Erythroblast (primary cell): ENCODE measurements at regions not wholly inside any gene's neighbourhood (a gene's known extent, or its start where the extent isn't known, plus 50 kb on each side); places are given as distances from the start of the nearest gene placed in this dataset.

ENCODE experiments used
- DNase-seq, 2 experiments: peaks; one replicate each; lab custom pipeline; 2025; lab: John Stamatoyannopoulos, UW
- GATA1 ChIP-seq: IDR thresholded peaks from 2 replicates; pipeline ENCODE4 v1.6.1; 2011; ENCODE audit warnings: low read depth, mild to moderate bottlenecking, control low read depth, low read length, moderate library complexity
- POLR2A ChIP-seq: IDR thresholded peaks from 2 replicates; pipeline ENCODE4 v1.6.1; 2011; ENCODE audit warnings: mild to moderate bottlenecking, low read length

DNA sequence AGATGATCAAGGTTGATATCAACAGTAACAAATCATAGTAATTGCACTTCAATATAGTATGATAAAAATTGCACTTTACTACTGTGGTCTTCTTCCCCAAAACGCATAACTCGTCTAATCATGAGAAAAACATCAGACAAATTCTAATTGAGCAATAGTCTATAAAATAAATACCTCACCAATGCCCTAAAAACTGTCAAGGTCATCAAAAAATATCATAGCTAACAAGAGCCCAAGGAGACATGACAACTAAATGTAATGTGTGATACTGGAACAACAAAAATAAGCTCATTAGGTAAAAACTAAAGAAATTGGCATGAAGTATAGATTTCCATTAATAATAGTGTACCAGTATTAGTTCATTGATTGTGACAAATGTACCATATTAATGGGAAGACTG, 85.6 kb upstream of the LRRC3B start:
- DNase-seq = no peak
- TF ChIP-seq GATA1 = no peak
- no peak for TF ChIP-seq POLR2A

- TF ChIP-seq POLR2A (no peak), GATA1 (no peak)
- DNase-seq = no peak
Measured at GRCh38 chr3:26550413-26550812, 72.2 kb upstream of the LRRC3B start.

DNA sequence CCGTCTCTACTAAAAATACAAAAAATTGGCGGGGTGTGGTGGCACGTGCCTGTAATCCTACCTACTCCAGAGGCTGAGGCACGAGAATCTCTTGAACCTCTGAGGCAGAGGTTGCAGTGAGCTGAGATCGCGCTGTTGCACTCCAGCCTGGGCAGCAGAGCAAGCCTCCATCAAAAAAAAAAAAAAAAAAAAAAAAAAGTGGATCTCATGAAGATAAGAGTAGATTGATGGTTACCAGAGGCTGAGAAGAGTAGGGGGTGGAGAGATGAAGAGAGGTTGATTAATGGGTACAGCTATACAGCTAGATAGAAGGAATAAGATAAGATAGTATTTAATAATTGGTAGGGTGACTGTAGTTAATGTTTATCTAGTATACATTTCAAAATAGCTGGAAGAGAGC, 65.9 kb upstream of the LRRC3B start:
- TF ChIP-seq POLR2A (no peak), GATA1 (no peak)
- DNase-seq = no peak

DNA sequence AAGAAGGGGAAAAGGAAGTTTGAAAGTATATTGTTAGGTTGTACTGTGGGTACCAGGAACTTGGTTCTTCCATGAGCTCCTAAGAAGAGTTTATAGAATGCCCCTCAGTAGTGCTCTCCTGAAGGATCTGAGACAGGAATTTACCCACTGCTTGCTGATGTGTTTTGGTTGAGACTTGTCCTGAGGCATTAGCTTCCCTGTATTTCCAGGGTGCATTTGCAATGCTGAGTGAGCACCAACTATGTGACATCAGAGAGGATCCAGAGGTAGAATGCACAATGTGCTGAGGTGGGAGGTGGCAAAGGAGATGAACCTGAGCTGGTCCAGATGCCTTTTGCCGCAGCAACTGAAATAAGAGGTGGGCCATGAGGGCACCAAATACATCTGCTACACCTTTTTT, 64.3 kb upstream of the LRRC3B start:
- TF ChIP-seq GATA1 (no peak), POLR2A (no peak)
- DNase-seq = no peak

- DNase-seq = no peak
- TF ChIP-seq GATA1 (no peak), POLR2A (no peak)
Measured at GRCh38 chr3:26559227-26559626, 63.3 kb upstream of the LRRC3B start.

- no peak for DNase-seq
- TF ChIP-seq GATA1 (no peak), POLR2A (no peak)
Measured at GRCh38 chr3:26560081-26560480, 62.5 kb upstream of the LRRC3B start.

- no peak for TF ChIP-seq POLR2A
- no peak for TF ChIP-seq GATA1
- no peak for DNase-seq
Measured at GRCh38 chr3:26562021-26562768, 60.4 kb upstream of the LRRC3B start.
